Right lobe of liver (tissue), 6 donors: ENCODE measurements at regions not wholly inside any gene's neighbourhood (a gene's known extent, or its start where the extent isn't known, plus 50 kb on each side); places are given as distances from the start of the nearest gene placed in this dataset.

Experiments
- ATAC-seq, 4 donors: fragments of 200-7000 bp; cut with Tn5 transposase; one replicate each; pipeline ENCODE4 v1.9.1; 2020; ENCODE audit warnings: mild to moderate bottlenecking in 4 of 4, moderate library complexity in 4 of 4
- DNase-seq, 3 donors: peaks; one replicate each; pipeline ENCODE4 v3.0.0-alpha.2; 2020
- H3K27ac ChIP-seq, 3 donors: fragments of 200-600 bp; one replicate each; pipeline ENCODE4 v1.8.0; 2022
- H3K27me3 ChIP-seq, 2 donors: fragments of 200-600 bp; one replicate each; pipeline ENCODE4 v1.8.0; 2022
- H3K36me3 ChIP-seq, 4 donors: fragments of 200-600 bp; sonication (generic) in 1 of 4; one replicate each; pipeline versions ENCODE4 v1.5.1 to v1.8.0; 2017 to 2022; ENCODE audit warnings: control low read depth in 1 of 4
- H3K4me1 ChIP-seq, 4 donors: fragments of 200-600 bp; sonication (generic) in 1 of 4; one replicate each; pipeline versions ENCODE4 v1.5.1 to v1.8.0; 2017 to 2022; ENCODE audit warnings: control low read depth in 1 of 4
- H3K4me3 ChIP-seq, 3 donors: fragments of 200-600 bp; one replicate each; pipeline ENCODE4 v1.8.0; 2022
- H3K9me3 ChIP-seq, 4 donors: fragments of 200-600 bp; sonication (generic) in 1 of 4; one replicate each; pipeline versions ENCODE4 v1.5.1 to v1.8.0; 2017 to 2022; ENCODE audit warnings: control low read depth in 1 of 4
- POLR2A ChIP-seq: fragments of 450-650 bp; IDR thresholded peaks from one replicate; pipeline ENCODE4 v1.6.1; 2017; ENCODE audit warnings: antibody characterized with exemption, mild to moderate bottlenecking
- WGBS: methylation state at CpG from one replicate; pipeline ENCODE4 v1.1.6; 2018; ENCODE audit warnings: low coverage, low lambda C conversion rate; ENCODE audit not compliant: insufficient coverage; ENCODE audit errors: missing lambda C conversion rate; 5-methylcytosine and 5-hydroxymethylcytosine counted together
- intact Hi-C, 2 donors: fragments of 100-400 bp; cut with DNase I; formaldehyde crosslinking; loops; one replicate each; pipeline versions ENCODE4 v1.11.2 to v1.14.1; 2022
- TF ChIP-seq, protein P1 (sequence below), 4 donors: fragments of 200-600 bp in 3 of 4; fragments of 450-650 bp in 1 of 4; IDR thresholded peaks; one replicate each; pipeline versions ENCODE4 v1.5.1 to v1.8.0; 2016 to 2022; ENCODE audit warnings: antibody characterized with exemption in 4 of 4, mild to moderate bottlenecking in 2 of 4
- donor health status: DM: no; HTN: yes; CAD: no.
- donor health status: DM: no; HTN: no; CAD: no.
- donor health status: DM: no; HTN: no; CAD: no.
- donor health status: DM: no; HTN: yes; CAD: no.
- donor health status: DM: no; HTN: yes; CAD: no.

DNA sequence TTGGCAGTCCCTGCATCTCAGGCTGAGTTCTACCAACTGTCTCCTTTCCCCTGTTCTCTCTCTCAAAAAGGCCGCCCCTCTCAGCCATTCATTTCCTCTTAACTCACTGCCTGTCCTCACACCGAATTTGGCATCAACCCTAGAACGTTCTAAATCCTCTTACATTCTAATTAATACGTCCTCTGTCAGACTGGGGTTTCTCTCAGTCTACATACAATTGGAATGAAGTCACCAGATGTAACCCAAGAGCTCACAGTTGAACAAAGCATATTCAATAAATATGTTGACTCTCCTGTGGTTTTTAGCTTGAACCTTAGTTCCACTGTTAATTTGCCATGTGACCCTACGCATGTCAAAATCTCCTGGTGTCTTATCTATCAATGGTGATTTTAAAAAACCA, 269.6 kb downstream of the CLIC5 start:
- TF ChIP-seq POLR2A = no peak
- TF ChIP-seq, protein P1, sequence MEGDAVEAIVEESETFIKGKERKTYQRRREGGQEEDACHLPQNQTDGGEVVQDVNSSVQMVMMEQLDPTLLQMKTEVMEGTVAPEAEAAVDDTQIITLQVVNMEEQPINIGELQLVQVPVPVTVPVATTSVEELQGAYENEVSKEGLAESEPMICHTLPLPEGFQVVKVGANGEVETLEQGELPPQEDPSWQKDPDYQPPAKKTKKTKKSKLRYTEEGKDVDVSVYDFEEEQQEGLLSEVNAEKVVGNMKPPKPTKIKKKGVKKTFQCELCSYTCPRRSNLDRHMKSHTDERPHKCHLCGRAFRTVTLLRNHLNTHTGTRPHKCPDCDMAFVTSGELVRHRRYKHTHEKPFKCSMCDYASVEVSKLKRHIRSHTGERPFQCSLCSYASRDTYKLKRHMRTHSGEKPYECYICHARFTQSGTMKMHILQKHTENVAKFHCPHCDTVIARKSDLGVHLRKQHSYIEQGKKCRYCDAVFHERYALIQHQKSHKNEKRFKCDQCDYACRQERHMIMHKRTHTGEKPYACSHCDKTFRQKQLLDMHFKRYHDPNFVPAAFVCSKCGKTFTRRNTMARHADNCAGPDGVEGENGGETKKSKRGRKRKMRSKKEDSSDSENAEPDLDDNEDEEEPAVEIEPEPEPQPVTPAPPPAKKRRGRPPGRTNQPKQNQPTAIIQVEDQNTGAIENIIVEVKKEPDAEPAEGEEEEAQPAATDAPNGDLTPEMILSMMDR (IDR thresholded peaks at IDR 0.05) = no peak
- H3K9me3 ChIP-seq = no peaks in the 10 kb centered on the region
- H3K4me3 ChIP-seq = no peak overlapping the region
- DNase-seq = no peak
- ATAC-seq = no peak
- no peaks in the 10 kb centered on the region for H3K27me3 ChIP-seq
- WGBS = 60% methylated on average over 5 of the region's 5 CpGs
- no peak overlapping the region for H3K27ac ChIP-seq
- no peaks in the 10 kb centered on the region for H3K4me1 ChIP-seq
- intact Hi-C loops = no loop called here
- H3K36me3 ChIP-seq = no peaks in the 10 kb centered on the region

DNA sequence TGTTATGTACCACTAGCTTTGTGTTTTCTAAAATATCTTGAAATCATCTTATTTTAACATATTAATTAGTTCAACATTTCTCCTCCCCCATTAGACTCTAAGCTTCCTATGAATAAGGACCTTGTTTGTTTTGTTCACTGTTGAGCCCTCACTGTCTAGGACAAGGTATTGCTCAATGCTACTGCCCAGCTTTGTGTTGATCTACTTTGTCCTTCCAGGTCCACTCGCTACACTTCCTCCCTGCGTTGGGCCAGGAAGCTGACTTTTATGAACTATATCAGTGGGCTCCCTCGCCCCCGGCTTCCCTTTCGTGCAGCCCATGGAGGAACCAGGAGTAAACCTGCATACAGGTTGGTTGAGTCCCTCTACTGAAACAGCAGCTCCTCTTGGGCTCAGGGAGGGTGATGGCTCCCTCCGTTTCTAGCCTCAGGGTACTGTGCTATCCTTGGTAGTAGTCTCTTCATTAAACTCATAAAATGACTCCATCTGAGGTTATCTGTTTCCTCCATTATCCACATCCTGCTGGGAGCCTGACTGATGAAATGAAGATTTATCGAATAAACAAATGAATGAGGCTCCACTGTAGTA, 272.5 kb downstream of the CLIC5 start:
- Histone ChIP-seq H3K27me3 (no peaks in the 10 kb centered on the region), H3K27ac (no peak overlapping the region), H3K4me3 (no peak overlapping the region), H3K4me1 (no peaks in the 10 kb centered on the region), H3K9me3 (no peaks in the 10 kb centered on the region), H3K36me3 (no peaks in the 10 kb centered on the region)
- 68% methylated on average over 7 of the region's 7 CpGs for WGBS
- intact Hi-C loops = no loop called here
- ATAC-seq (peak; percentile 49 to 81 (median 64)), DNase-seq (no peak)
- TF ChIP-seq, protein P1 (IDR thresholded peaks at IDR 0.05) = no peak
- TF ChIP-seq POLR2A = no peak

DNA sequence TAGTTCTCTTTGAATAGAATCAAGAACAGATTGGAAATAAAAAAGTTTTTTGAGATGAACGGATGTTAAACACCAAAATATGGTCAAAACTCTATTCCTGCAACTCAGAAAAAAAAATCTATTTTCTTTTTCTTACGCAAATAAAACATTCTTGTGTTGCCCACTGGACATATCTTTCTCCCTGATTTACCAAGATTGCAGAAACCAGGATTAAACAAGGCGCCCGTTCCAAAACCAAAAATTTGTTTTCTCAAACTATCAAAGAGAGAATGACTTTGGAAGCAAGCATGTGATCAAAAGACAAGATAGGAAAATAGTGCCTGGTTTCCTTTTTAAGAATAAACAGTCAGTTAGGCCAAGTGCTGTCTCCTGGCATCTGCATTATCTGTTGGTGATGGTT, 273.1 kb downstream of the CLIC5 start:
- ATAC-seq = no peak
- 62% methylated on average over 4 of the region's 4 CpGs for WGBS
- H3K27ac ChIP-seq = no peak overlapping the region

DNA sequence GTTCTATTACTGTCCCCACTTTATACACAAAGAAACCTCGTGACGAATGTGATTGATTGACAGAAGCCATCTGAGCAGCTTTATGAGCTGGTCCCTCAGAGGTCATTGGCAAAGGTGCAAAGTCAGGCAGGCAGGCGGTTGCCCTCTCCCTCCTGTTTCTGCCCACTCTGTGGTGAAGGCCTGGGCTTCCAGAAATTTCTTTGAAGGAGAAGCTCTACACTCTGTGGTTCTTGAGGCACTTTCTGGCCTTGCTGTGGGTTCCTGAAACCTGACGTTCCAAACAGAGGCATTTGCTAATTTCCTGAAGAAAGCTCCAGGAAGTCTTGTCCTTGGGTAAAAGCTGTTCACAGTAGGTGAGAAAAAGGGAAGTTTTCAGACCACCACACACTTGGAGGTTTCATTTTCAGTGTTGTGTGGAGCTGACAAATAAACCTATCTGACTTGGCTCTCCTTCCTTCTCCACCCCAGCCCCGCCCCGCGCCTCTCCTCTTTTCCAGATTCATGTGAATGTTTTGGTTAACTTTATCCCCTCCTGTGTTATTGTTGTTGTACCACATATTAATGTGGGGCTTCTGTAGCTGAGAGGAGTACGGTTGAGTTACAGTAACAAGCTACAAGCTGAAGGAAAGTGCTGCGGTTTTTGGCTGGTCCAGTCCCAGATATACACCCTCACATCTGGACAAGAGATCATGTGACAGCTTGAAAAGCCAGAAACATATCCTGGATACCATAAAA, 274.1 kb downstream of the CLIC5 start:
- TF ChIP-seq, protein P1 (IDR thresholded peaks at IDR 0.05) = no peak
- no peak for TF ChIP-seq POLR2A
- DNase-seq (no peak), ATAC-seq (peak; percentile 28 to 59 (median 43))

More for the DNA sequence above, 273.1 kb downstream of the CLIC5 start:
- no peaks in the 10 kb centered on the region for H3K9me3 ChIP-seq
- DNase-seq = no peak
- no peaks in the 10 kb centered on the region for H3K4me1 ChIP-seq
- H3K27me3 ChIP-seq = no peaks in the 10 kb centered on the region
- intact Hi-C loops = no loop called here
- TF ChIP-seq, protein P1 (IDR thresholded peaks at IDR 0.05) = no peak
- no peak for TF ChIP-seq POLR2A
- H3K36me3 ChIP-seq = no peaks in the 10 kb centered on the region
- H3K4me3 ChIP-seq = no peak overlapping the region

More for the DNA sequence above, 274.1 kb downstream of the CLIC5 start:
- Histone ChIP-seq H3K36me3 (no peaks in the 10 kb centered on the region), H3K27ac (no peak overlapping the region), H3K4me1 (no peaks in the 10 kb centered on the region), H3K9me3 (no peaks in the 10 kb centered on the region), H3K27me3 (no peaks in the 10 kb centered on the region), H3K4me3 (no peak overlapping the region)
- intact Hi-C loops = no loop called here
- 49% methylated on average over 7 of the region's 9 CpGs for WGBS
